ENCODE measurements at regions not wholly inside any gene's neighbourhood (a gene's known extent, or its start where the extent isn't known, plus 50 kb on each side); places are given as distances from the start of the nearest gene placed in this dataset.
"Not testable (repeated sequence)": the region's sequence is repeated elsewhere in the genome, so short reads cannot be mapped to it uniquely, and the experiment has no call there.

GRCh38 chr3:3351226-3351625, 171.7 kb upstream of the CRBN start:
- Mint-ChIP-seq H3K27me3 (ENCODE audit: insufficient read depth) (no peaks in the 10 kb centered on the region), H3K9me3 (peaks cover 3% of the 10 kb centered on the region), H3K4me3 (no peak overlapping the region), H3K27ac (no peak overlapping the region), H3K4me1 (no peaks in the 10 kb centered on the region), H3K36me3 (ENCODE audit: low read depth) (no peaks in the 10 kb centered on the region)
- no peak for DNase-seq
- no peaks in the 10 kb centered on the region for H3K4me1 ChIP-seq (ENCODE audit: control insufficient read depth, insufficient read depth, low read length)
- no peak for TF ChIP-seq CTCF (conservative IDR thresholded peaks at IDR 0.05)
- no peak overlapping the region for H3K27ac ChIP-seq (ENCODE audit: low read depth, low read length)
- no peaks in the 10 kb centered on the region for H3K9me3 ChIP-seq (ENCODE audit: control insufficient read depth, low read length)
- no peaks in the 10 kb centered on the region for H3K36me3 ChIP-seq (ENCODE audit: control insufficient read depth, insufficient read depth, low read length)
- WGBS, 2 experiments (ENCODE audit: insufficient coverage in 1 of 2, insufficient read length in 1 of 2) = 89 to 100% methylated on average over 1 to 3 of the region's 3 CpGs
- H3K9ac ChIP-seq (ENCODE audit: extremely low read depth, low read length, poor library complexity, severe bottlenecking) = no peak overlapping the region
- H3K4me3 ChIP-seq (ENCODE audit: low read length) = no peak overlapping the region
- H3K27me3 ChIP-seq (ENCODE audit: control insufficient read depth, insufficient read depth, low read length, poor library complexity, severe bottlenecking) = no peaks in the 10 kb centered on the region

- not testable (repeated sequence) for H3K27me3 Mint-ChIP-seq (ENCODE audit: insufficient read depth); DNase-seq; H3K27me3 ChIP-seq (ENCODE audit: control insufficient read depth, insufficient read depth, low read length, poor library complexity, severe bottlenecking); H3K36me3 ChIP-seq (ENCODE audit: control insufficient read depth, insufficient read depth, low read length); H3K9me3 ChIP-seq (ENCODE audit: control insufficient read depth, low read length); H3K9me3 Mint-ChIP-seq; H3K36me3 Mint-ChIP-seq (ENCODE audit: low read depth); H3K4me3 ChIP-seq (ENCODE audit: low read length); H3K27ac Mint-ChIP-seq; H3K27ac ChIP-seq (ENCODE audit: low read depth, low read length); H3K4me3 Mint-ChIP-seq; H3K9ac ChIP-seq (ENCODE audit: extremely low read depth, low read length, poor library complexity, severe bottlenecking); H3K4me1 ChIP-seq (ENCODE audit: control insufficient read depth, insufficient read depth, low read length)
- peaks cover 11% of the 10 kb centered on the region for H3K4me1 Mint-ChIP-seq
- 92 to 100% methylated on average over 1 to 2 of the region's 2 CpGs for WGBS, 2 experiments (ENCODE audit: insufficient coverage in 1 of 2, insufficient read length in 1 of 2)
Observed at GRCh38 chr3:3347056-3347455, 167.6 kb upstream of the CRBN start.

- no peaks in the 10 kb centered on the region for H3K36me3 ChIP-seq (ENCODE audit: control insufficient read depth, insufficient read depth, low read length)
- H3K4me3 ChIP-seq (ENCODE audit: low read length) = no peak overlapping the region
- peaks cover 11% of the 10 kb centered on the region for H3K4me1 Mint-ChIP-seq
- no peak overlapping the region for H3K27ac ChIP-seq (ENCODE audit: low read depth, low read length)
- DNase-seq = no peak
- no peak overlapping the region for H3K4me3 Mint-ChIP-seq
- WGBS, 2 experiments (ENCODE audit: insufficient coverage in 1 of 2, insufficient read length in 1 of 2) = 83 to 89% methylated on average over 2 of the region's 2 CpGs
- no peaks in the 10 kb centered on the region for H3K27me3 Mint-ChIP-seq (ENCODE audit: insufficient read depth)
- H3K9me3 ChIP-seq (ENCODE audit: control insufficient read depth, low read length) = no peaks in the 10 kb centered on the region
- no peak for TF ChIP-seq CTCF (conservative IDR thresholded peaks at IDR 0.05)
- H3K9ac ChIP-seq (ENCODE audit: extremely low read depth, low read length, poor library complexity, severe bottlenecking) = no peak overlapping the region
- H3K27me3 ChIP-seq (ENCODE audit: control insufficient read depth, insufficient read depth, low read length, poor library complexity, severe bottlenecking) = no peaks in the 10 kb centered on the region
- H3K36me3 Mint-ChIP-seq (ENCODE audit: low read depth) = no peaks in the 10 kb centered on the region
- H3K27ac Mint-ChIP-seq = no peak overlapping the region
- peaks cover 3% of the 10 kb centered on the region for H3K9me3 Mint-ChIP-seq
- H3K4me1 ChIP-seq (ENCODE audit: control insufficient read depth, insufficient read depth, low read length) = no peaks in the 10 kb centered on the region
Observed at GRCh38 chr3:3346556-3346955, 167.1 kb upstream of the CRBN start.

GRCh38 chr3:3342141-3342540, 162.7 kb upstream of the CRBN start:
- no peak for TF ChIP-seq CTCF (conservative IDR thresholded peaks at IDR 0.05)
- no peak overlapping the region for H3K4me3 Mint-ChIP-seq
- H3K9me3 Mint-ChIP-seq = no peaks in the 10 kb centered on the region
- H3K27ac Mint-ChIP-seq = no peak overlapping the region
- no peaks in the 10 kb centered on the region for H3K27me3 Mint-ChIP-seq (ENCODE audit: insufficient read depth)
- 100% methylated on average over 1 of the region's 2 CpGs; no CpG with 5 or more reads in 1 of the 2 experiments for WGBS, 2 experiments (ENCODE audit: insufficient coverage in 1 of 2, insufficient read length in 1 of 2)
- H3K4me1 ChIP-seq (ENCODE audit: control insufficient read depth, insufficient read depth, low read length) = no peaks in the 10 kb centered on the region
- no peaks in the 10 kb centered on the region for H3K27me3 ChIP-seq (ENCODE audit: control insufficient read depth, insufficient read depth, low read length, poor library complexity, severe bottlenecking)
- no peak overlapping the region for H3K9ac ChIP-seq (ENCODE audit: extremely low read depth, low read length, poor library complexity, severe bottlenecking)
- H3K27ac ChIP-seq (ENCODE audit: low read depth, low read length) = no peak overlapping the region
- peaks cover 11% of the 10 kb centered on the region for H3K4me1 Mint-ChIP-seq
- H3K4me3 ChIP-seq (ENCODE audit: low read length) = no peak overlapping the region
- H3K36me3 ChIP-seq (ENCODE audit: control insufficient read depth, insufficient read depth, low read length) = no peaks in the 10 kb centered on the region
- H3K36me3 Mint-ChIP-seq (ENCODE audit: low read depth) = no peaks in the 10 kb centered on the region
- H3K9me3 ChIP-seq (ENCODE audit: control insufficient read depth, low read length) = no peaks in the 10 kb centered on the region
- no peak for DNase-seq
